ENCODE measurements at regions not wholly inside any gene's neighbourhood (a gene's known extent, or its start where the extent isn't known, plus 50 kb on each side); places are given as distances from the start of the nearest gene placed in this dataset.

- H3K9me2 ChIP-seq (replicated peaks; ENCODE audit: insufficient read depth, low read length): no peaks in the 10 kb centered on the region
- no peaks in the 10 kb centered on the region for H3K79me2 ChIP-seq (ENCODE audit: low read length)
- H3K9me3 ChIP-seq (replicated peaks; ENCODE audit: insufficient read depth, low read length): no peaks in the 10 kb centered on the region
- H2AFZ ChIP-seq (ENCODE audit: low read length): no peak overlapping the region
- no peaks in the 10 kb centered on the region for H3K27me3 ChIP-seq (replicated peaks; ENCODE audit: insufficient read depth, low read length)
- no peak overlapping the region for H3K27ac ChIP-seq (ENCODE audit: low read length)
- no peaks in the 10 kb centered on the region for H4K20me1 ChIP-seq (ENCODE audit: insufficient read depth, low read length)
- H3F3A ChIP-seq (ENCODE audit: insufficient read depth, low read length): no peaks in the 10 kb centered on the region
- H3K4me2 ChIP-seq (ENCODE audit: low read depth, low read length): no peak overlapping the region
- H3K9ac ChIP-seq (ENCODE audit: low read length): no peak overlapping the region
- no peak for DNase-seq
- H3K36me3 ChIP-seq (replicated peaks; ENCODE audit: insufficient read depth, low read length): no peaks in the 10 kb centered on the region
- no peak for TF ChIP-seq EZH2 (optimal IDR thresholded peaks at IDR 0.05; ENCODE audit: low read depth, low read length)
- H3K4me3 ChIP-seq (ENCODE audit: low read length): no peak overlapping the region
- no peaks in the 10 kb centered on the region for H3K4me1 ChIP-seq (ENCODE audit: low read length)
Measured at GRCh38 chr2:59528525-59528924, 1024.9 kb downstream of the BCL11A start.

- Histone ChIP-seq H3K36me3 (replicated peaks; ENCODE audit: insufficient read depth, low read length) (no peaks in the 10 kb centered on the region), H3F3A (ENCODE audit: insufficient read depth, low read length) (no peaks in the 10 kb centered on the region), H2AFZ (ENCODE audit: low read length) (peak overlapping the region; percentile 71), H3K27ac (ENCODE audit: low read length) (no peak overlapping the region), H3K9me2 (replicated peaks; ENCODE audit: insufficient read depth, low read length) (no peaks in the 10 kb centered on the region), H3K9ac (ENCODE audit: low read length) (no peak overlapping the region), H3K9me3 (replicated peaks; ENCODE audit: insufficient read depth, low read length) (no peaks in the 10 kb centered on the region), H3K4me3 (ENCODE audit: low read length) (no peak overlapping the region), H3K27me3 (replicated peaks; ENCODE audit: insufficient read depth, low read length) (no peaks in the 10 kb centered on the region), H3K4me1 (ENCODE audit: low read length) (peaks cover 8% of the 10 kb centered on the region; the same call in 1 of the 2 replicates), H3K4me2 (ENCODE audit: low read depth, low read length) (peak overlapping the region; percentile 45), H4K20me1 (ENCODE audit: insufficient read depth, low read length) (no peaks in the 10 kb centered on the region), H3K79me2 (ENCODE audit: low read length) (no peaks in the 10 kb centered on the region)
- no peak for TF ChIP-seq EZH2 (optimal IDR thresholded peaks at IDR 0.05; ENCODE audit: low read depth, low read length)
- TF ChIP-seq, protein P1, sequence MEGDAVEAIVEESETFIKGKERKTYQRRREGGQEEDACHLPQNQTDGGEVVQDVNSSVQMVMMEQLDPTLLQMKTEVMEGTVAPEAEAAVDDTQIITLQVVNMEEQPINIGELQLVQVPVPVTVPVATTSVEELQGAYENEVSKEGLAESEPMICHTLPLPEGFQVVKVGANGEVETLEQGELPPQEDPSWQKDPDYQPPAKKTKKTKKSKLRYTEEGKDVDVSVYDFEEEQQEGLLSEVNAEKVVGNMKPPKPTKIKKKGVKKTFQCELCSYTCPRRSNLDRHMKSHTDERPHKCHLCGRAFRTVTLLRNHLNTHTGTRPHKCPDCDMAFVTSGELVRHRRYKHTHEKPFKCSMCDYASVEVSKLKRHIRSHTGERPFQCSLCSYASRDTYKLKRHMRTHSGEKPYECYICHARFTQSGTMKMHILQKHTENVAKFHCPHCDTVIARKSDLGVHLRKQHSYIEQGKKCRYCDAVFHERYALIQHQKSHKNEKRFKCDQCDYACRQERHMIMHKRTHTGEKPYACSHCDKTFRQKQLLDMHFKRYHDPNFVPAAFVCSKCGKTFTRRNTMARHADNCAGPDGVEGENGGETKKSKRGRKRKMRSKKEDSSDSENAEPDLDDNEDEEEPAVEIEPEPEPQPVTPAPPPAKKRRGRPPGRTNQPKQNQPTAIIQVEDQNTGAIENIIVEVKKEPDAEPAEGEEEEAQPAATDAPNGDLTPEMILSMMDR (IDR thresholded peaks at IDR 0.05; ENCODE audit: low read length): no peak
- no peak for TF ChIP-seq EZH2phosphoT487 (IDR thresholded peaks at IDR 0.05; ENCODE audit: low read length)
- DNase-seq: peak; percentile 52
Measured at GRCh38 chr2:59502981-59503380, 1050.5 kb downstream of the BCL11A start.

DNA sequence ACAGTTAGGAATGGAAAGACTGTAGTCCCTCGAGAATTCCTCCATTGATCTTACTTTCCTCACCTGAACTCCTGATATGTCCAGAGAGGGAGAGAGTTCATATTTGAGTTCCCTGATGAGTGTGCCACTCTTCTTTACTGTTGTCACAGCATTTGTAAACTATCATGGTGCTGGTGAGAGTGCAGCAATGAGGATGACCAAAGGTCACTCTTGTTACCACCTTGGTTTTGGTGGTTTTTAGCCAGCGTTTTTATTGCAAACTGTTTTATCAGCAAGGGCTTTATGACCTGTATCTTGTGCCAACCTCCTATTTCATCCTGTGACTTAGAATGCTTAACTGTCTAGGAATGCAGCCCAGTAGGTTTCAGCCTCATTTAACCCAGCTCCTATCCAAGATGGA is 1062.5 kb downstream of the BCL11A start:
- Histone ChIP-seq H3K79me2 (ENCODE audit: low read length) (no peaks in the 10 kb centered on the region), H3K9me2 (replicated peaks; ENCODE audit: insufficient read depth, low read length) (no peaks in the 10 kb centered on the region), H3K4me2 (ENCODE audit: low read depth, low read length) (no peak overlapping the region), H3K9me3 (replicated peaks; ENCODE audit: insufficient read depth, low read length) (no peaks in the 10 kb centered on the region), H3K4me3 (ENCODE audit: low read length) (no peak overlapping the region), H3K36me3 (replicated peaks; ENCODE audit: insufficient read depth, low read length) (no peaks in the 10 kb centered on the region), H4K20me1 (ENCODE audit: insufficient read depth, low read length) (no peaks in the 10 kb centered on the region), H3F3A (ENCODE audit: insufficient read depth, low read length) (no peaks in the 10 kb centered on the region), H3K27me3 (replicated peaks; ENCODE audit: insufficient read depth, low read length) (no peaks in the 10 kb centered on the region), H2AFZ (ENCODE audit: low read length) (no peak overlapping the region), H3K4me1 (ENCODE audit: low read length) (no peaks in the 10 kb centered on the region), H3K9ac (ENCODE audit: low read length) (no peak overlapping the region), H3K27ac (ENCODE audit: low read length) (no peak overlapping the region)
- TF ChIP-seq EZH2phosphoT487 (IDR thresholded peaks at IDR 0.05; ENCODE audit: low read length): no peak
- no peak for DNase-seq

- TF ChIP-seq EZH2phosphoT487 (IDR thresholded peaks at IDR 0.05; ENCODE audit: low read length) (no peak), EZH2 (optimal IDR thresholded peaks at IDR 0.05; ENCODE audit: low read depth, low read length) (no peak)
- TF ChIP-seq, protein P1 (IDR thresholded peaks at IDR 0.05; ENCODE audit: low read length): no peak
- Histone ChIP-seq H3K9me2 (replicated peaks; ENCODE audit: insufficient read depth, low read length) (no peaks in the 10 kb centered on the region), H4K20me1 (ENCODE audit: insufficient read depth, low read length) (no peaks in the 10 kb centered on the region), H3K27me3 (replicated peaks; ENCODE audit: insufficient read depth, low read length) (no peaks in the 10 kb centered on the region), H3K36me3 (replicated peaks; ENCODE audit: insufficient read depth, low read length) (no peaks in the 10 kb centered on the region), H3K4me1 (ENCODE audit: low read length) (no peaks in the 10 kb centered on the region), H3K9ac (ENCODE audit: low read length) (no peak overlapping the region), H3F3A (ENCODE audit: insufficient read depth, low read length) (no peaks in the 10 kb centered on the region), H3K27ac (ENCODE audit: low read length) (no peak overlapping the region), H3K4me2 (ENCODE audit: low read depth, low read length) (no peak overlapping the region), H3K9me3 (replicated peaks; ENCODE audit: insufficient read depth, low read length) (no peaks in the 10 kb centered on the region), H3K4me3 (ENCODE audit: low read length) (no peak overlapping the region), H3K79me2 (ENCODE audit: low read length) (no peaks in the 10 kb centered on the region), H2AFZ (ENCODE audit: low read length) (no peak overlapping the region)
- no peak for DNase-seq
Measured at GRCh38 chr2:59490192-59490591, 1063.3 kb downstream of the BCL11A start.

Measured in MM.1S (cell line).